ENCODE measurements at regions not wholly inside any gene's neighbourhood (a gene's known extent, or its start where the extent isn't known, plus 50 kb on each side); places are given as distances from the start of the nearest gene placed in this dataset.

- TF ChIP-seq CTCF (IDR thresholded peaks at IDR 0.05) = no peak
- no peak for TF ChIP-seq POLR2A (IDR thresholded peaks at IDR 0.05)
These were observed 270.9 kb upstream of the RBMY1B start for GRCh38 chrY:21240221-21240620.
